ENCODE measurements at regions not wholly inside any gene's neighbourhood (a gene's known extent, or its start where the extent isn't known, plus 50 kb on each side); places are given as distances from the start of the nearest gene placed in this dataset.
"Not testable (repeated sequence)": the region's sequence is repeated elsewhere in the genome, so short reads cannot be mapped to it uniquely, and the experiment has no call there.

GRCh38 chr5:98158440-98158839 lies 615.0 kb upstream of the RGMB start:
- no peak for DNase-seq

GRCh38 chr5:98163796-98164493 lies 609.5 kb upstream of the RGMB start:
- DNase-seq = no peak

- no peak for DNase-seq
These were observed 604.6 kb upstream of the RGMB start for GRCh38 chr5:98168871-98169270.

GRCh38 chr5:98170994-98171393 lies 602.5 kb upstream of the RGMB start:
- no peak for DNase-seq

GRCh38 chr5:98173334-98173733 lies 600.1 kb upstream of the RGMB start:
- DNase-seq = no peak

DNA sequence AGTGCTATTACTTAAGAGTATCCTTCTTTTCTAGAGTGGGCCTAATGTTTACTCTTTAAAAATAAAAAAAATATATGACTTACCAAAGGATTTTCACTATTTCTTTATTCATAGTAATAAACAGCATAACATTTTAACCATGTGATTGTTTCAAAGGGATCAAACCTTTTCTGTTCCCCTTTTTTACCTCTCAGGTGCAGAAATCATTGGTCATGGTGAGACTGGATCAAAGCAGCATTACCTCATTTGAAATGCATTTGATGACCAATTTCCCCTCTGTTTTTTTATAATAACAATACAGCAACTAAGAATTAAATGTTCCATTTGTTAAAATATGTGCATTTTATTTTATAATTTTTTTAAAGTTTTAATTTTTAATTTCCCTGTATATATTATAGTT lies 598.0 kb upstream of the RGMB start:
- DNase-seq = no peak

- no peak for DNase-seq
These were observed 593.4 kb upstream of the RGMB start for GRCh38 chr5:98179791-98180755.

GRCh38 chr5:98186128-98186527 lies 587.3 kb upstream of the RGMB start:
- no peak for DNase-seq

DNA sequence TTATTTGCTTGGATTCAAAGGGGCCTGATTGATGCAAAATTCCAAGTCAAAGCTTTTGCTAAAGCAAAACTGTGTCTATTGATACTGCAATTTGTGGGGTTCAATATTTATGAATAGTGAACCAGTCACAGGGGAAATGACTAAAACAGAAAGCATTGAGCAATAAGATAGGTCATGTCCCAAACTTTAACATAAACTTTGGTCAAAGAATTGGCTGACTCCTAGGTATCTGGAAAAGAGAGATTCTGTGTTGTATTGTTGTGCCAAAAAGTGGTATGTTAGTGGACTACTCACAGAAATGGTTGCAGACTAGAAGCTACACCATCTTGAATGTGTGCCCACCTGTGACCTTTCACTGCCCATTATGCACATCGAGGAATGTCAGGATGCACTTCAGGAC lies 585.5 kb upstream of the RGMB start:
- DNase-seq = no peak

DNA sequence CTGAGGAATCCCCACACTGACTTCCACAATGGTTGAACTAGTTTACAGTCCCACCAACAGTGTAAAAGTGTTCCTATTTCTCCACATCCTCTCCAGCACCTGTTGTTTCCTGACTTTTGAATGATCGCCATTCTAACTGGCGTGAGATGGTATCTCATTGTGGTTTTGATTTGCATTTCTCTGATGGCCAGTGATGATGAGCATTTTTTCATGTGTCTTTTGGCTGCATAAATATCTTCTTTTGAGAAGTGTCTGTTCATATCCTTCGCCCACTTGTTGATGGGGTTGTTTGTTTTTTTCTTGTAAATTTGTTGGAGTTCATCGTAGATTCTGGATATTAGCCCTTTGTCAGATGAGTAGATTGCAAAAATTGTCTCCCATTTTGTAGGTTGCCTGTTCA lies 583.1 kb upstream of the RGMB start:
- not testable (repeated sequence) for DNase-seq

DNA sequence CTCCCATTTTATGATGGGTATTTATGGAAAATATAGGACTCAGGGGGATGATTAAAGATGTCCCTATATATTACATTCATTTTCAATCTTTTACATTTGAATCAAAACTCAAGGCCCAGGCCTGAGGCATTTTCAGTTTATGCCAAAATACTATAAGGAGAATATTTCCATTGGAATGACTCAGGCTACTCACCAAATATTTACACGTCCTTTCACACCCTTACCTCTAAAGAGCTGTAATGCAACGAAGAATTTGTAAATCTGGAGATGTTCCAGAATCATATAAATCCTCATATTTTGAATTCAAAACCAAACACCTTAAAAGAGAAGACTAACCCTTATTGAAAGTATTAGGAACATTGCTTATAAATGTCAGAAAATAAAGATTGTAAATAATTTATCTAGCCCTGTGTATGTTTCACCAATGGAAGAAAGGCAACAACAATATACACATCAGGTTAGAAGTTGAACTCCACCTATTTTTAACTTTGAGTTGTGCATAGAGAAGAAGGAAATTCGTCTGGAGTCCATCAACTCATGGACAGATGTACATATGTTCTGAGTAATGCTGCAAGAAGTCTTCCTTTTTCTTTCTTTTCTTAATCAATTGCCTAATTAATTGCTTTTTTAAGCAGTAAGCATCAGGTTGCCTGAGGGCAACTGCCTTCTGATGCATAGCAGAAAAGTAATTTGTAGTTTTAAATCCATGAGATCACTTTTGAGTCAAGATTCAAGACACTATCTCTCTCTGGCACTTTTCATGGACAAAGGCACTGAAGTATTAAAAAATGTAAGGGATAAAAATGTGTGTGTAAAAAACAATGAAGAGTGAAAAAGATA lies 579.3 kb upstream of the RGMB start:
- no peak for DNase-seq

- DNase-seq = no peak
These were observed 572.5 kb upstream of the RGMB start for GRCh38 chr5:98200726-98201541.

- DNase-seq = no peak
These were observed 568.7 kb upstream of the RGMB start for GRCh38 chr5:98204798-98205197.

- no peak for DNase-seq
These were observed 567.6 kb upstream of the RGMB start for GRCh38 chr5:98205691-98206461.

DNA sequence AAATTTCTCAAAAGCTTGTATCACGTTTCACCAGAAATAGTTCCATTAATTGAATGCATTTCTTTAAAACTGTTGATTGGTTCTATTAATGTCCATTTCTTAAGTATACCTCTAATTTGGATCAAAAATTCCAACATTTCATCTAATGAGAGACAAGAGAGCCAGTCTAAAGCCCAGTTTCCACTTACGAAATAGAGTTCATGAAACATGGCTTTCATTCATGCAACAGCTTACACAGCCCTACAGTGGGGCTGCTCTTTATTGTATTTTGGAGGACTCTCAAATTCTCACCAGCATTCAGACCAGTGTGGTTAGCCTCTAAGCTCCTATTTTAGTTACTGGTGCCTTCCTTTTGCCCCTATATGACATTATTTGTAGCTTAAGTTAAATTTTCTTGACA lies 566.9 kb upstream of the RGMB start:
- DNase-seq = no peak

DNA sequence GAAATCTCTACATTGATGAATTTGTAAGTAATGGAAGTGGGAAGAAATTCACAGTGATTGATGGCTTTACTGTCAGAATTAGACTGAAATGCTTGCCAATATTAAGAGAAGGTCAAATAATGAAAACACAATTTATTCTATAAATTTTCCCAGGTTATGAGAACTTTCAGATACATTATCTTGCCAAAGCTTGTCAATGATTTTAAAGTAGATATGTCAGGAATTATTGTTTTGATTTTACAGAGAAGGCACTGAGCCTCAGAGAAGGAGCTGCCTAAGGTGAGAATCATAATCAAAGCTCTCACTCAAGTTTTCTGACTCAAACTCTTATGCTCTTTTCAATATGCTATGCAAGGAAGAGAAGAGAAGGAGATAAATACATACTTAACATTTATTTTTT lies 564.0 kb upstream of the RGMB start:
- DNase-seq = no peak

DNA sequence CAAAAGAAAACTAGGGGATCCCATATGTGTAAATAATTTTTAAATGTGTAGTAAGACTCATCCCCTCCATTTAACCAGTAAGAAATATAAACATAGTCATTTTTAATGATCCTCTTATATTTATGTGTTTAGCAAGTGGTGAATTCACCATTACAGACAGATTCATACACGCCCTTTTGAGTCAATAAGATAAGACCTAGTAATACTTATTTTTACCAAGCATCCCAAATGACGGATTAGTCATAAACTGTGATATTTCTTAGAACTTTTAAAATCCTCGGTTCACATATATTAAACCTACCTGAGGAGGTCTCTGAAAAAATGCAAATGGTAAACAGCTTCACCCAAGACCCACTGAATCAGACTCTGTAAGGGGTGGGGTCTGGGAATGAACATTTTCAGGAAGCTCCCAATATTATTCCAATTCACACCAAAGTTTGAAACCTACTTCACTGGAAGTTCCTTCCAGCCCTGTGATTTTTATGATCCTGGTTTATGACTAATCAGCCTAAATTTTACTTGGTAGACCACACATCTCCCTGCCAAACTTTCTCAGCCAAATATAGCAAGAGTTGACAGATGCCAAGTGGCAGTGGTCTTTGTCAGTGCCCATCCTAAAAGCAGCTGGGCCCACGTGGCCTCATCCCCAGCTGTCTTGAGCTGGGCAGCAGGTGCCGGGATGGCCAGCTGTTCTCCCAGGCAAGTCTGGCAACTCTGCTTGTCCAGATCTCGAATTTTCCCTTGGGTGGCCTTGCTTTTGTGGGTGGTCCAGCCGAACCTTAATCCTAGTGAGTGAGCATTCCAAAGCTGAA lies 559.0 kb upstream of the RGMB start:
- no peak for DNase-seq

GRCh38 chr5:98217138-98217537 lies 556.3 kb upstream of the RGMB start:
- DNase-seq = no peak

DNA sequence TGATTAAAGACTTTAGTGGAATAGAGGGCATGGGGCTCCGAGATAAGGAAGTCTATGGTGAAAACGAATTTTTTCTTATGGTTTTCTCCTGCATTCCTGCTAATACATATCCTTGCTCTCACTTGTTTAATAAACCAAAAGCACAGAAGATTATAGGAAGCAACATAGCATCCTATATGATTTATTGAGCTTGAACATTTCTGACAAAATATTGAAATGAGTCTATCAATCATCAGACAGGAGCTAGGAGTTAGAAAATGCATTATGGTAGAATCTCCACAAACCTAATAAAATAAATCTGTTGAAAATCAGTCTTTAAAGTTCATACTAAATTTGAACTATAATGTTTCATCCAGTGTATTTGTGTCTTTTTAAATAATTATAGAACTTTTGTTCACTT lies 554.6 kb upstream of the RGMB start:
- DNase-seq = no peak

- no peak for DNase-seq
These were observed 546.0 kb upstream of the RGMB start for GRCh38 chr5:98227489-98227888.

GRCh38 chr5:98231089-98231488 lies 542.4 kb upstream of the RGMB start:
- no peak for DNase-seq
